Esophagus muscularis mucosa (tissue), 4 donors: ENCODE measurements at regions not wholly inside any gene's neighbourhood (a gene's known extent, or its start where the extent isn't known, plus 50 kb on each side); places are given as distances from the start of the nearest gene placed in this dataset.

ENCODE experiments used
- DNase-seq: peaks from one replicate; pipeline ENCODE4 v3.0.0-alpha.2; 2017; ENCODE audit errors: extremely low spot score
- H3K27ac ChIP-seq, 4 donors: fragments of 200-600 bp; sonication (generic); replicated peaks in 1 of 4; 1 replicate in 3 of 4; 2 replicates in 1 of 4; pipeline ENCODE4 v1.5.1; 2016 to 2019; ENCODE audit warnings: mild to moderate bottlenecking in 1 of 4
- H3K27me3 ChIP-seq, 4 donors: fragments of 200-600 bp; sonication (generic); one replicate each; pipeline versions ENCODE4 v1.5.1 to v1.6.0; 2016 to 2019
- H3K36me3 ChIP-seq, 4 donors: fragments of 200-600 bp; sonication (generic); one replicate each; pipeline ENCODE4 v1.5.1; 2016 to 2019
- H3K4me1 ChIP-seq, 4 donors: fragments of 200-600 bp; sonication (generic); one replicate each; pipeline ENCODE4 v1.5.1; 2016 to 2019
- H3K4me3 ChIP-seq, 4 donors: fragments of 200-600 bp; sonication (generic); 1 replicate in 2 of 4; 2 replicates in 2 of 4; pipeline ENCODE4 v1.5.1; 2016 to 2019; ENCODE audit warnings: mild to moderate bottlenecking in 4 of 4, moderate library complexity in 1 of 4
- H3K9me3 ChIP-seq, 4 donors: fragments of 200-600 bp; sonication (generic); 1 replicate in 3 of 4; 2 replicates in 1 of 4; pipeline ENCODE4 v1.5.1; 2016 to 2019
- EP300 ChIP-seq: sonication (generic); formaldehyde crosslinking; IDR thresholded peaks from one replicate; pipeline ENCODE4 v1.6.1; 2017; ENCODE audit warnings: antibody characterized with exemption
- POLR2A ChIP-seq: fragments of 450-650 bp; IDR thresholded peaks from one replicate; pipeline ENCODE4 v1.6.1; 2017; ENCODE audit warnings: antibody characterized with exemption, moderate library complexity, mild to moderate bottlenecking, low read depth
- POLR2AphosphoS5 ChIP-seq, 2 donors: sonication (generic); formaldehyde crosslinking; IDR thresholded peaks; one replicate each; pipeline ENCODE4 v1.6.1; 2017; ENCODE audit warnings: antibody characterized with exemption in 2 of 2
- WGBS: methylation state at CpG from one replicate; pipeline ENCODE4 v1.1.5; 2018; 5-methylcytosine and 5-hydroxymethylcytosine counted together
- intact Hi-C: fragments of 100-400 bp; cut with DNase I; formaldehyde crosslinking; loops from one replicate; pipeline ENCODE4 v1.15.1; 2023
- TF ChIP-seq, protein P1 (sequence below), 3 experiments: fragments of 200-600 bp in 2 of 3; fragments of 450-650 bp in 1 of 3; sonication (generic) in 2 of 3; IDR thresholded peaks; one replicate each; pipeline ENCODE4 v1.5.1; 2017 to 2019; ENCODE audit warnings: antibody characterized with exemption in 3 of 3, mild to moderate bottlenecking in 2 of 3, moderate library complexity in 1 of 3

DNA sequence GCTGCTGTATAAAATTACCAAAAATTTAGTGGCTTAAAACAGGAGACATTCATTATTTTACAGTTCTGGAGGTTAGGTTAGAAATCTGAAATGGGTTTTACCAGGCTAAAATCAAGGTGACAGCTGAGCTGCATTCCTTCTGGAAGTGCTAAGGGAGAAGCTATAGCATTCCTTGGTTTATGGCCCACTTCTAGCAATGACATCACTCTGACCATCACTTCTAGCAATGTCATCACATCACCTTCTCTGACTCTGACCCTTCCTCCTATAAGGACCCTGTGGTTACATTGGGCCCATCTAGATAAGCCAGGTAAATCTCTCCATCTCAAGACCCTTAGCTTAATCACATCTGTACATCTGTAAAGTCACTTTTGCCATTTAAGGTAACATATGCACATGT lies 366.1 kb downstream of the EFNA5 start:
- DNase-seq = no peak
- Histone ChIP-seq H3K27me3 (no peaks in the 10 kb centered on the region), H3K27ac (no peak overlapping the region), H3K36me3 (no peaks in the 10 kb centered on the region), H3K4me1 (no peaks in the 10 kb centered on the region), H3K4me3 (no peak overlapping the region), H3K9me3 (no peaks in the 10 kb centered on the region)
- TF ChIP-seq, protein P1, sequence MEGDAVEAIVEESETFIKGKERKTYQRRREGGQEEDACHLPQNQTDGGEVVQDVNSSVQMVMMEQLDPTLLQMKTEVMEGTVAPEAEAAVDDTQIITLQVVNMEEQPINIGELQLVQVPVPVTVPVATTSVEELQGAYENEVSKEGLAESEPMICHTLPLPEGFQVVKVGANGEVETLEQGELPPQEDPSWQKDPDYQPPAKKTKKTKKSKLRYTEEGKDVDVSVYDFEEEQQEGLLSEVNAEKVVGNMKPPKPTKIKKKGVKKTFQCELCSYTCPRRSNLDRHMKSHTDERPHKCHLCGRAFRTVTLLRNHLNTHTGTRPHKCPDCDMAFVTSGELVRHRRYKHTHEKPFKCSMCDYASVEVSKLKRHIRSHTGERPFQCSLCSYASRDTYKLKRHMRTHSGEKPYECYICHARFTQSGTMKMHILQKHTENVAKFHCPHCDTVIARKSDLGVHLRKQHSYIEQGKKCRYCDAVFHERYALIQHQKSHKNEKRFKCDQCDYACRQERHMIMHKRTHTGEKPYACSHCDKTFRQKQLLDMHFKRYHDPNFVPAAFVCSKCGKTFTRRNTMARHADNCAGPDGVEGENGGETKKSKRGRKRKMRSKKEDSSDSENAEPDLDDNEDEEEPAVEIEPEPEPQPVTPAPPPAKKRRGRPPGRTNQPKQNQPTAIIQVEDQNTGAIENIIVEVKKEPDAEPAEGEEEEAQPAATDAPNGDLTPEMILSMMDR (IDR thresholded peaks at IDR 0.05) = no peak
- TF ChIP-seq EP300 = no peak
- no peak for TF ChIP-seq POLR2A
- intact Hi-C loops = no loop called here

DNA sequence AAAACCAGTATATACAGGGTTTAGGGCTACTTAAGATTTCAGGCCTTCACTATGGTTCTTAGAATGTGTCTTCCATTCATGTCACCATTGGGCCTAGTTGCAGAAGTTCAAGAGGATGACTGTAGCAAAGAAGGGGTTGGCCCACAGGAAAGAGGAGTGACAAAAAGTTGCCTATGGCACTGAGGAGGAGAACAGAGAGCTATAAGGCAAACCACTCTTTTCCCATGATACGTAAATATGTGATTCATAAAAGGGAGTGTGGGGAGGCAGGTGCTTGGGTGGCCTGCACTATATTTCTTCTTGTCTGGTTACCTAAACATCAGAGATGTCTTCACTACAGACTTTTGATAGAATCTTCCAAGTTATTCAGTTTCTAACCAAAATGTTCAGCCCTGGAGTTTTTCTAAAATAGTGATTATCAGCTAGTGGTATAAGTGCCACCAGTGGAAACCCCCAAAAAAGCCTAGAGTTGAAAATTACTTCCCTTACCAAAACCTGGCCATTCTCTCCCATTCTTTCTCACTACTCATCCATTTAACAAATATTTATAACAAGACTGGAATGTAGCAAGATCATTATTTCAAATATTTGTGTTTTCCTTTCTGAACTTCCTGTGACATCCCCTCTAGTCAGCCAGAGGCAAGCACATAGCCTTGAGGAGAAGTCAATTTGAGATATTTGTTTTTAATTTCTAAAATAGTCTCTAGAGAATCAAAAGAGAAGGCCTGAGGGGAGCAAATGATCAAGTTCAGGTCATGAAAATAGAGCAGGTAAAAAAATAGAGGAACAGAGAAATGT lies 367.4 kb downstream of the EFNA5 start:
- WGBS = 93% methylated on average over 1 of the region's 1 CpG

DNA sequence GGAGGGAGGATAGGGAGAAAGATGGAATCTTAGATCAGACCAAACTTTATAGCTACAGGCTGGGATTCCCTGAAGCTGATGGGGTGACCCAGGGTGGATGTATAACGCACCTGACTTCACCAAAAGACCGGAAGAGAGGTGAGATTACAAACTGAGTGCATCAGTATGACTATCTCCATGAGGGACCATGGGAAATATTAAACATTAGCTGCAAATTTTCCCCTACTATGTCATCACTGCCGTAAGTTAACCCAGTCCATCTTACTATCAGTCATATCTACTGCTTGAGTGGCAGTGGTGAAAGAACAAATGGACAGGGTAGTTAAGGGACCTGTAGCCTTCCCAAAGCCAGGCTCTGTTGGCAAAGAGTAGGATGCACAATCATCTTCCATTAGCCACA lies 368.3 kb downstream of the EFNA5 start:
- no peaks in the 10 kb centered on the region for H3K27me3 ChIP-seq
- no peak overlapping the region for H3K4me3 ChIP-seq
- H3K9me3 ChIP-seq = no peaks in the 10 kb centered on the region
- no peak for DNase-seq
- H3K27ac ChIP-seq = no peak overlapping the region
- TF ChIP-seq EP300 (no peak), POLR2AphosphoS5 (IDR thresholded peaks at IDR 0.05) (no peak), POLR2A (no peak)
- TF ChIP-seq, protein P1 (IDR thresholded peaks at IDR 0.05) = no peak
- 100% methylated on average over 3 of the region's 3 CpGs for WGBS
- intact Hi-C loops = no loop called here
- H3K4me1 ChIP-seq = no peaks in the 10 kb centered on the region
- H3K36me3 ChIP-seq = no peaks in the 10 kb centered on the region

More for the DNA sequence above, 367.4 kb downstream of the EFNA5 start:
- H3K27ac ChIP-seq = no peak overlapping the region
- no peaks in the 10 kb centered on the region for H3K9me3 ChIP-seq
- intact Hi-C loops = no loop called here
- H3K27me3 ChIP-seq = no peaks in the 10 kb centered on the region
- H3K4me3 ChIP-seq = no peak overlapping the region
- no peaks in the 10 kb centered on the region for H3K36me3 ChIP-seq
- no peak for DNase-seq
- TF ChIP-seq EP300 = no peak
- no peak for TF ChIP-seq POLR2A
- no peak for TF ChIP-seq POLR2AphosphoS5 (IDR thresholded peaks at IDR 0.05)
- TF ChIP-seq, protein P1 (IDR thresholded peaks at IDR 0.05) = no peak
- no peaks in the 10 kb centered on the region for H3K4me1 ChIP-seq

DNA sequence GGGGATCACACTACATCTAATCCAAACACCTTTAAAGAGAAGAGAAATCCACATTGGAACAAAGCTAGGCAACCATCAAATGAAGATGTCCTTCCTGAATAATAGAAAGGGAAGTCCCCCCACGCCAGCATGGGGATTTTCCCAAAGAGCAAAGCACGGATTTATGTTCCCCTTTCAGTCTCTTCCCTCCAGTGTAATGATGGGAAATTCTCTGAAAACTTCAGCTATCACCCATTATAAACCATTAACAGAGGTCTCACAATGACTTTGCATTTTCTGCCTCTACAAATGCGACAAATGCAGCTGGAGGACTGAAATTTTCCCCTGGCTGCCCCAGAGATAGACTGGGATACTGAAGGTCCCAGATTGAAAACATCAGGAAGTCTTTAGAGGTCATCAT lies 368.7 kb downstream of the EFNA5 start:
- intact Hi-C loops = no loop called here
- Histone ChIP-seq H3K9me3 (no peaks in the 10 kb centered on the region), H3K4me3 (no peak overlapping the region), H3K4me1 (no peaks in the 10 kb centered on the region), H3K27ac (no peak overlapping the region), H3K36me3 (no peaks in the 10 kb centered on the region), H3K27me3 (no peaks in the 10 kb centered on the region)
- 85% methylated on average over 3 of the region's 3 CpGs for WGBS
- no peak for TF ChIP-seq POLR2AphosphoS5 (IDR thresholded peaks at IDR 0.05)
- TF ChIP-seq, protein P1 (IDR thresholded peaks at IDR 0.05) = no peak
- no peak for TF ChIP-seq EP300
- TF ChIP-seq POLR2A = no peak
- no peak for DNase-seq

DNA sequence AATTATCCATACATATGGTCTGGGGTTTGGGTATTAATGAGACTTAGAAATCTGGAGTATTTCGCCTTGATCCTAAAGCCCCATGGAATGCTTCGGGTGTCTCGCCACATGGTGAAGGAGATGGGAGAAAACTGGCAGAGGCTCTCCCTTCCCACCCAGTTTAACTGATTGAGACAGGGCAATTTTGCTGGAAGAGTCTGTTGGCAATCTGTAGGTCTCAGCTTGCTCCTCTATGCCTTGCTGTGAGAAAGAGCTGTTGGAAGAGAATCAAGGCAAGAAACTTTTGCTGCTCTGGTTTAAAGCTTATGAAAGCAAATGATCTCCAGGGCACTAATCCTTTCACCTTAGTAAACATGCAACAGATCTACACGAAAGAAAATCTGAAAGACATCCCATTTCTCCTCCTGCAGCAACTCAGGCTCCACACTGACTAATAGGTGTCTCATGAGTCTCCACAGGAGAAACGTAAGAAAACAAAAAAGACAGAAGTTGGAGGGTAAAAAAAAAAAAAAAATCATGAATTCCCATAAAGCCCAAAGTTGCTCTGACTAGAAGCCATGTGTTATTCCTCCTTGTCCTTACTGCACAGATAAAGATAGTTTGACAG lies 369.9 kb downstream of the EFNA5 start:
- H3K9me3 ChIP-seq = no peaks in the 10 kb centered on the region
- WGBS = 68% methylated on average over 5 of the region's 5 CpGs
- no peak for DNase-seq
- H3K36me3 ChIP-seq = no peaks in the 10 kb centered on the region
- TF ChIP-seq POLR2A (no peak), EP300 (no peak), POLR2AphosphoS5 (IDR thresholded peaks at IDR 0.05) (no peak)
- TF ChIP-seq, protein P1 (IDR thresholded peaks at IDR 0.05) = no peak
- no peaks in the 10 kb centered on the region for H3K27me3 ChIP-seq
- no peaks in the 10 kb centered on the region for H3K4me1 ChIP-seq
- intact Hi-C loops = no loop called here
- H3K27ac ChIP-seq = no peak overlapping the region
- H3K4me3 ChIP-seq = no peak overlapping the region
